SKM-1 (cell line): ENCODE measurements at regions not wholly inside any gene's neighbourhood (a gene's known extent, or its start where the extent isn't known, plus 50 kb on each side); places are given as distances from the start of the nearest gene placed in this dataset.
"Not testable (repeated sequence)": the region's sequence is repeated elsewhere in the genome, so short reads cannot be mapped to it uniquely, and the experiment has no call there.

Experiments used
- DNase-seq: peaks from one replicate; lab custom pipeline; 2025; ENCODE audit not compliant: unreplicated experiment; lab: John Stamatoyannopoulos, UW

DNA sequence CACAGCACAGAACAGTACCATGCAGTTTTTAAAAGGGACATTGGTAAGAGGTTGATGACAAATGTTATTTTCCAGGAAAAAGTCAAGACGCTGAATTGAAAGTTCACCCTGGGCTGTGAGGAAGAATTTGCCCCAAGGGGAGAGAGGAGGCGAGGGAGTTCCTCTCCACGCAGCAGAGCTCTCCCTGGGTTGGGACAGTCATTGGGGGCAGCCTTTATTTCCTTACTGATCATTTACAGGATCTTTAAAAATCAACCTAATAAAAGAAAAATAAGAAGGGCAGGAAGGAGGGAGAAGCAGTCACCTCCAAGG lies 49.9 kb upstream of the WNT7B start:
- no peak for DNase-seq

DNA sequence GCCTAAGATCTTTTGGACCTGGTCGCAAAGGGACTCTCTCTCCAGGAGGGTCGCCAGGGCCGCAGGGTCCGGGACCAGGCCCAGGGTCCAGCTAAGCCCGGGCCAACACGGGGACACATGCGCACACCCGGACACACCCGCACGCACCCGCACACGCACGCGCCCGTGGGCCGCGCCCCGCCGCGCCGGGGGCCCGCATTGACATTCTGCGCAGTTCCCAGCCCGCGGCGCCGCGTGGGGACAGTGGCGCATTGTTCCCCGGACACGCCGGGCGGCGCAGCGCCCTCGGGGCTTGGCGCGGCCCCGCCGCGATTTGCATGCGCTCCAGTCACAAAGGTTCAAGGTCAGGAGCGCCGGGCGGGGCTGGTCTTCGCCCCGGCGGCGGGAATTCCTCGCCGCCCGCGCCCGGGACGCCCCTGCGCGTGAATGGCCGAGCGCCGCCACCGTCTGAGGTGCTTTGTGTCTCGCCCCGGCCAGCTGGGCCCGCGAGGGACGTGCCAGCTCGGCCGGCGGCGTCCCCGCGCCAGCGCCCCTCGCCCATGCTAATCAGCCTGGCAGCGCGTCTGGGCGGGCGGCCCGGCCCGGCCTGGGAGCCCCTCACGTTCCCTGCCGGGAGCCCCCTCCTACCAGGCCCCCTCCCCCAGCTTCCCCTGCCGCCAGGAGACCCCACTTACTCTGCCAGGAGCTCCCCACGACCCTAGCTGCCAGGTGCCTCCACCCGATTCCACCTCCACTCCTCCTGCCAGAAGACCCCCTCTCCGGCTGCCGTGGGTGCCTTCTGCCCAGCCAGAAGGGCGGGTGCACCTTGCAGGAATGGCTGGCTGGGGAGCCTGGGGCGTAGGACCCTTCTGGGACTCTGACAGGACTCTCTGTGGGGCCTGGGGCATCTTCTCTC lies 50.5 kb upstream of the WNT7B start:
- no peak for DNase-seq

DNA sequence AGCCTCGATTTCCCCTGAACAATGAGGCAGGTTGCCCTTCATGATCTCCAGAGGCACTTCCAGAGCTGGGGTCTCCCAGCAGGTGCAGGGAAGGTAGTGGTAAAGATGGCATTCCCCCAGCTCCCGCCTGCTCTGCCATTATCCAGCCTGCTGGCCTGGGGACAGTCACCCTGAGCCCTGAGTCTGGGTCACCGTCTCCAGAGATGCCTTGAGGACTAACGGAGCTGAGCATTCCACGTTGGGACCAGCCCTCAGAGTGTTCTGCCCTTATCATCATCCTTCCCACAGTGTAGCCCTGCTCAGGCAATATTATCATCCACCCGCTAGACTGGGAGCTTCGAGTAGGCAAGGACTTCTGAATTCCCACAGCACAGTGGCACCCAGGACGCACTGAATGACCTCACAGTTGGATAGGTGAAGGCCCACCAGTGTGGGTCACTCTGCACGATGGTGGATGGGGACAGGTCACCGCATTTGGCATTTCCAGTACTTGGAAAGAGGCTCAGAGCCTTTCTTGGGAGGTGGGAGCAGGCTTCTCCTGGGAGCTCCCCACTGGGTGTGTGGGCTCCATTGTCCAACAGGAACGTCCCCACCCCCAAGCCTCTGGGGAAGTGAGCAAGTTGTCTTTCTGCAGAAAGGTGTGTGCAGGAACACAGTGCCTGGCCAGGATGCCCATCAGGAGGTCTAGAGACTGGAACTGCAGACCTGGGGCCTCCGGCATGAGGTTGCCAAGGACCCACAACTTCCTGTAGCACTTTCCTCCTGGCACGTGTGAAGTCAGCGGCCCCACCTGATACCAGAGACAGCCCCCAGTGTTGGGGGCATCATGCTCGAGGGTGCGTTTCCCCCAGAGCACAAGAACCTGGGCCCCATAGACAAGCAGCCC lies 51.4 kb upstream of the WNT7B start:
- DNase-seq: no peak

DNA sequence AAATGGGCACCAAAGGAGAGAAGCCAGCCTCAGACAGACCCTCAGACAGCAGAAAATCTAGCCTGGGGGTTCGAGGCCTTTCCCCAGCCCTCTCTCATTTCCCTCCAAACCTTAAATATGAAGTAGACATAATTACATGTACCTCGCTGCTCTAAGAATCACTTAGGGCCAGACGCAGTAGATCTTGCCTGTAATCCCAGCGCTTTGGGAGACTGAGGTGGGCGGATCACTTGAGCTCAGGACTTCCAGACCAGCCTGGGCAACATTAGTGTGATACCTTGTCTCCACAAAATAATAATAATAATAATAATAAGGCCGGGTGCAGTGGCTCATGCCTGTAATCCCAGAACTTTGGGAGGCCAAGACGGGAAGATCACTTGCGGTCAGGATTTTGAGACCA lies 52.1 kb upstream of the WNT7B start:
- no peak for DNase-seq

DNA sequence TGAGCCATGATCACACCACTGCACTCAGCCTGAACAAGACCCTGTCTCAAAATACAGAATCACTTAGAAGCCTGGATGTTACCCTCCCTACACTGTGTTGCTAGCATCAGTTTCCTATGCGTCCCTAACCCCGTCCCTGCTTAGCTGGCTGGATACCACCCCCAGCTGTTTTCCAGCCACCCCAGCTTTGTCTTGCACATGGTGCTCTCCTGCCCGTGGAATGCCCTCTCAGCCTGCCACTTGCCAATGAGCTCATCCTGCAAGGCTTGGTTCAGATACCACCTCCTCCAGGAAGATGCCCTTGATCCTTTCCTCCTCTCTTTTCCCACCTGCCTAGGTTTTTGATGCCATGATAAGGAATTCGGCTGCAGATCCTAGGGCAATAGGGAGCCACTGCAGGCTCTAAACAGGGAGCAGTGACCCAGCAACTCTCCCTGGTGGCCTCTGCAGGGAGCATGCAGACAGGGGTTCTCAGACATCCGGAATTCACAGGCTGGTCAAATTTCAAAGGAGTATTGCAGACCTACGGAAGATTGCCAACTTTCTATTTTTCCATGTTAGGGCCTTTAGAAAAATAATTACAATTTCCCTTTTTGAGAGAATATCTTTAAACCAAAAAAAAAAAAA lies 52.7 kb upstream of the WNT7B start:
- DNase-seq: no peak

DNA sequence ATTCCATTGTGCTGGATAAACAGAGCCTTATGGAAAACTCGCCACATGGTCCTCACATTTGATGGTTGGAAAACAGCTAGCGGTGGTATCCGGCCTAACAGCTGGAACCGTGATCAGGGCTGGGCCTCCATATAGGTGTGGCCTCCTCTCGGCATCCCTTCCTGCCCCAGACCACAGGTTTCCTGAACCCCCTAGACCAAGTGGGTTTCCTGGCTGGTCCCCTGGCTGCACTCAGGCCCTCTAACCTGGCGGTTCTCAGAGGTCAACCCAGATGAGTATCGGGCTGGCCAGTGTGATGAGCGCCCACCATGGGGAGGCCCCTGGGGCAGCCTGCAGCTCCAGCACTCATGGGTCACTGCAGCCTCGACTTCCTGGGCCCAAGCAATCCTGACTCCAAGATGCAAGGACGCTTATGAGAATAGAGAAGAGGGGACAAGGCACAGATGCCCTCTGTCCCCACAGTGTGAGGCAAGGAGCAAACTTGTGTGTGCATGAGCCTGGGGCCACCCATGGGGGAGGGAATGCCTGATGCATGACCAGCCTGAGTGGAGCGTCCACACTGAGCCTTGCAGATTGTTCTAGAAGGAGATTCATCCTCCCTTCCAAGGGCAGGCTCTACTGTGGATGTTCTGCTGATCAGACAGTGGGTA lies 53.4 kb upstream of the WNT7B start:
- no peak for DNase-seq

DNA sequence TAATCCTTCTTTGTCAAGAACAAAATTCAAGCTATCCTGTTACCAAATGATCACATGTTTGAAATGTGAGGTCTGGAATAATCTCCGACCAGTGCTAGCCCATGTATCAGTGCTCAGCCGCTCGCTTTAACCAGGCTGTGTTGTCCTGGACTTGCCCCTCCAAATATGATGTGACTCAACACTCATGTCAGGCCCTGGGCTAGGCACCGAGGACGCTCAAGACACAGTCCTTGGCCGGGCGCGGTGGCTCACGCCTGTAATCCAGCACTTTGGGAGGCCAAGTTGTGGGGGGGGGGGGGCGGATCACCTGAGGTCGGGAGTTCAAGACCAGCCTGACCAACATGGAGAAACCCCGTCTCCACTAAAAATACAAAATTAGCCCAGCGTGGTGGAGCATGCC lies 54.1 kb upstream of the WNT7B start:
- DNase-seq: no peak

DNA sequence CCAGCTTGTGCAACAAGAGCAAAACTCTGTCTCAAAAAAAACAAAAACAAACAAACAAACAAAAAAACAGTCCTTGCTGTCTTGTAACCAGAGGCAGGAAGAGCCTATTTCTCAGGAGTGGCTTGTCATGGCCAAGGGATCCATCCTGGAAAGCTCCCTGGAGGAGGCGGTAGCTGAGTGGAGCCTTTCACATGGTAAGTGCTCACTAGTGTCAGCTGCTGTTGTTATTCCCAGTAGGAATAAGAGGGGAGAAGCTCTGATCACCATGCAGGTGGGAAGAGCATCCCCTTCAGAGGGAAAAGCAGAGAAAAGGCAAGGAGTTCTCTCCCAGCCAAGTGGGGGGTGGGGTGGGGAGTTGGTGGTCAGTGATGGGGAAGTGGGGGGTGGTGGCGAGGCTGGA lies 54.6 kb upstream of the WNT7B start:
- DNase-seq: no peak

DNA sequence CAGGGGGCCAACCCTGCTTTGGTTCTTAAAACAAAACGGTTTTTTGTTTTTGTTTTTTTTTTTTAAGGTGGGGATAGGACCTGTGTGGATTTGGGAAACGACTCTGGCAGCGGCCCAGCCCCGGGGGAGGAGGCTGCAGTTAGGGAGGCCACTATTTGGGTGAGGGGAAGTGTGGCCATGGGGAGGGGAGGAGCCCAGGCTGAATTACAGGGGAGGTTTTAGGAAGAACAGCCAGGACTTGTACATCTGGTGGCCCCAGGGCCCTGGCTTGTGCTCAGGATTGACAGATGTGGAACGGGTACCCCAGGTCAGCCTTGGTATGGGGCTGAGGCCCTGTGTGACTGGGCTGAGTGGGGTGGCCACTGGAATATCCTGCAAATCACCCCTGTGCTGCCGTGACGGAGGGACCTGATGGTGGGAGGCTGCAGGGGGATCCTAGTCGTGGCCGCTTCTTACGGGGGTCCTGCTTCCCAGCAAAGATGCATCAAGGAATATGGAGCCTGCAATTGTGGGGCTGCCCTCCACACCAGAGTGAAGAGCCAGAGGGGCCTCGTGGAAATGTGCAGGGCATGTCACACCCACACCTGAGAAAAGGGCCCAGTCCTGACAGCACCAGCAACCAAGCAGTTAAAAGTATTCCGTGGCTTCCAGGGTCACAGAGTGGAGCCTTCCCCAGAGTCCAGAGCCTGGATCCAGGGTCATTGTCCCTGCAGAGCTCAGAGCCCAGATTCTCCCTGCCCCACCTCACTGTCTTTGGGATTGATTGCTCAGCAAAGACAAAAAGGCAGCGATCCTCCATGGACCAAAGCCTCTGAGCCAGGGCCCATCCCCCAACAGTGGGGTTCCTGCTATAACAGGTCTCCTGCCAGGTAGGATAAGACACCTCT lies 55.2 kb upstream of the WNT7B start:
- DNase-seq: no peak

DNA sequence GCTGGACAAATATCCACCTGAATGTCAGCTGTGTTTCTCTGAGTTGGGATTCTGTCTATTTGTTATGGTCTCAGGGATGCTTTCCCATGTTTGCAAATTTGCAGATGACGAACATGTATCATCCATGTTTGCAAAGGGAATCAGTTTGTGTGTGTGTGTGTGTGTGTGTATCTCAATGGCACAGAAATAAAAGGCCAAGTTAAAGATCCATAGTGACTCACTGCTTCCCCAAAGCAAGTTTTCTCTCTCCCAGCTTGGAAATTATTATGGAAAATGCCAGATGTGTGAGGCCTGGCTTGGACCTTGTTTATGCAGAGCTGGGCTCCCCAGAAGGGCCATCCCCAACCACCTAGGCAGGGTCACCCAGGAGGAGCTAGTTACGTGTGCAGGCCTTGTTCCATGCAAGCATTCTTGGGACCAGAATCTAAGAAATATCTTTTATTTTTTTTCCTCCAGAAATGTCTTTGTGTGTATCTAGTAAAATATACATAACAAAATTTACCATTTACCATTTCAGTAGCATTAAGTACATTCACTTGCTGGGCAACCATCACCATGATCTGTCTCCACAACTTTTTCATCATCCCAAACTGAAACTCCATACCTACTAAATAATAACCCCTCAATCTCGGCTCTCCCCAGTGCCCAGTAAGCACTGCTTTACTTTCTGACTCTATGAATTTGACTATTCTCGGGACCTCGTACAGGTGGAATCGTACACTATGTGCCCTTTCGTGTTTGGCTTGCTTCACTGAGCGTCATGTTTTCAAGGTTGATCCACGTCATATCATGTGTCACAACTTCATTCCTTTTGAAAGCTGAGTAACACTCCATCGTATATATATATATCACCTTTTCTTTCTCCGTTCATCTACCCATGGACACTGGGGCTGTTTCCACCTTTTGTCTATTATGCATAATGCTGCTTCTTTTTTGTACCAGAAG lies 56.6 kb upstream of the WNT7B start:
- DNase-seq: no peak

DNA sequence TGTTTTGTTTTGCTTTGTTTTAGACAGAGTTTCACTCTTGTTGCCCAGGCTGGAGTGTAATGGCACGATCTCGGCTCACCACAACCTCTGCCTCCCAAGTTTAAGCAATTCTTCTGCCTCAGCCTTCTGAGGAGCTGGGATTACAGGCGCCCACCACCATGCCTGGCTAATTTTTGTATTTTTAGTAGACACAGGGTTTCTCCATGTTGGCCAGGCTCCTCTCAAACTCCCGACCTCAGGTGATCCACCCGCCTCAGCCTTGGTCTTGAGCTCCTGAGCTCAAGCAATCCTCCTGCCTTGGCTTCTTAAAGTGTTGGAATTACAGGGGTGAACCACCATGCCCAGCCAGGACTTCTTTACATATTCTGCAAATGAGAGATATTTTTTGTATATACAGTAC lies 57.5 kb upstream of the WNT7B start:
- DNase-seq: not testable (repeated sequence)

DNA sequence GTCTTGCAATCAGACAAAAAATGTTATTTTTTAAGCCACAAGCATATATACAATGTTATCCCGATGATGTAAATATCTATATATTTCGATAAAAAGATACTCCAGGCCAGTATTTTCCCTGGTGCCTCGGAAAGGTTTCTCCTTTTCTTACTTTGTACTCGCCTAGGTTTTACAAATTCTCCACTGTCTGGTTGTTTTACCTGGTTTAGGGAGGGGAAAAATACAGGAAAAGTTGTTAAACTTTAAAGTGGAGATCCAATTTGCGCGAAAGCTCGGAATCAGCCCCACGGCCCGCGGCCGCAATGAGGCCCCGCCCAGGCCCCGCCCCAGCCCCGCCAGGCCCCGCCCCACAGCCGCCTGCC lies 58.4 kb upstream of the WNT7B start:
- DNase-seq: no peak

DNA sequence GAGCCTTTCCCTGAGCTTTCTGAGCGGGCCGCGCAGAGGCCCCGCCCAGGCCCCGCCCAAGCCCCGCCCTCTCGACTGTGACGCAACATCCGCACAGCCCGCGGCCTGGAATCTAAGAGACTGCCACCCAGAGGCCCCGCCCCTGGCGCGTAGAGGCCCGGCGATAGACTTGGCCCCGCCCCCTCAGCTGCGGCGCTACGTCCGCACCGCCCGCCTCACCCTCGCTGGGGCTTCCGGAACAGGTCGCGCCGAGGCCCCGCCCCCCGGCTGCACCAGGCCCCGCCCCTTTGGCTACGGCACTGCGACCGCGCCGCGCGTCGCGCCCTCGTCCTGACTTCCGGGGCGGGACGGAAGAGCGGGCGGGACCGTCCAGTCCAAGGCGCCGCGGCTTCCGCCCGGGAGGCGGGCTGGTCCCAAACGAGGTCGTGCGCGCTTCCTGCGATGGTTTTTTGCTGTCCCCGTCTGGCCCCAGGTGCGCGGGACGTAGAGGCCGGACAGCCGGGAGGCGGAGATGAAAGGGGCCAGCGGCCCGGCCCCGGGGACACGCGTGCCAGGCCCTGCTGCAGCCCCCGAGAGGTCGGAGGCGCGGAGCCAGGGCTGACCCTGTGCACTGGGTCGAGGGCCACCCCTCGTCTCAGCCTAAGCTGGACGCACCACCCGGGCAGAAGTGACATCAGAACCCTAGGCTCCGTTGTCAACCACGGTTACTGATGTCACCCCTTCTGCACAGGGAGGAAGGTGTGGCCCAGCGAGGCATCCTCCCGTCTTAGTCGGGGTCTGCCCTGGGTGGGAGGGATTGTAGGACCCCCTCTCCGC lies 59.0 kb upstream of the WNT7B start:
- peak; percentile 99 for DNase-seq

DNA sequence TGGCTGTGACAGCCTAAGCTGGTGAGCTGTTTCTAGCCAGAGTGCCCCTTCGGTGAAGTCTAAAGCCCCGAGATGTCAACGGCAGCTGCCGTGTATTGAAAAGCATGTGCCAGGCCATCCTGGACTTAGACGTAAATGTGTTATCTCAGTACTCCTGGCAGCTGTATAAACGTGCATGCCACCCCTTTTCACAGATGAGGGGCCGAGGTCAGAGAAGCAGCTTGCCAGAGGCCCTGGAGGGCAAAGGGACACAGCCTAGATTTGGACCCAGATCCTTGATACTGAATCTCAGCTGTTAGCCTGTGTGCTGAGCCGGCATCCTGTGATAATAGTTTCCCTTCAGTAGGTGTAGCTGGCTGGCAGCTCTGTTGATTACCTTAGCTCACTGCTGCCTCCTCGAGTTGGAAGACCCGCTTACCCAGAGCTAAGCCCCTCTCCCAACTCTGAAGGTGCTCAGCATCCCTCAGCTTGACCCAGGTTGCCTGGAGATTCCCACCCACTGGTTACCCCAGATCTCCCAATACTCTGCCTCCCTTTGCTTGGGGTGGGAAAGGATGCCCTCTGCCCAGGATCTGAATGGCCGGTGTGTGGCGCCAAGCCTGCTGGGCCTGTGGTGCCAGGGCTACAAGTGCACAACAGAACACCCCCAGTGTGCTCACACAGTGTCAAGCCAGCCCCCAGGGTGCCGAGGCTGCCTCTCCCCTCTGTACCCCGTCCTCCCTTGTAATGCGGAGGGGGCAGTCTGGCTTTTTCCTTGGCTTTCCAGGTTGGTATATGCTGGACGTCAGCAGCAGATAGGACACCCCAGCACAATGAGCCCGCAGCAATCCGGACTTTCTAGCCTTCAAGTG lies 59.8 kb upstream of the WNT7B start:
- DNase-seq: no peak

DNA sequence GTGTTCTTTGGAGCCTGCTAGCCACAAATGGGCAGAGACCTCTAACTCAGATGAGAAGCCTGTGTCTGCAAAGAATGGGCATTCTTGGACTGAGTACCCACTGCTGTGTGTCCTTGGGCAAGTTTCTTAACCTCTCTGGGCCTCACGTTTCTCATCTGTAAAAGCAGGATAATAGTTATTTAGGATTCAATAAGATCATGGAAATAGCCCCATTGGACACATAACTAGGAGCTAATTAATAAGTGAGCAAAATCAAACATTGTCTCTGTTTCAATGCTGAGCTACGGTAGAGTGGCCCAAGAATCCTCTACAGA lies 61.2 kb upstream of the WNT7B start:
- DNase-seq: no peak

DNA sequence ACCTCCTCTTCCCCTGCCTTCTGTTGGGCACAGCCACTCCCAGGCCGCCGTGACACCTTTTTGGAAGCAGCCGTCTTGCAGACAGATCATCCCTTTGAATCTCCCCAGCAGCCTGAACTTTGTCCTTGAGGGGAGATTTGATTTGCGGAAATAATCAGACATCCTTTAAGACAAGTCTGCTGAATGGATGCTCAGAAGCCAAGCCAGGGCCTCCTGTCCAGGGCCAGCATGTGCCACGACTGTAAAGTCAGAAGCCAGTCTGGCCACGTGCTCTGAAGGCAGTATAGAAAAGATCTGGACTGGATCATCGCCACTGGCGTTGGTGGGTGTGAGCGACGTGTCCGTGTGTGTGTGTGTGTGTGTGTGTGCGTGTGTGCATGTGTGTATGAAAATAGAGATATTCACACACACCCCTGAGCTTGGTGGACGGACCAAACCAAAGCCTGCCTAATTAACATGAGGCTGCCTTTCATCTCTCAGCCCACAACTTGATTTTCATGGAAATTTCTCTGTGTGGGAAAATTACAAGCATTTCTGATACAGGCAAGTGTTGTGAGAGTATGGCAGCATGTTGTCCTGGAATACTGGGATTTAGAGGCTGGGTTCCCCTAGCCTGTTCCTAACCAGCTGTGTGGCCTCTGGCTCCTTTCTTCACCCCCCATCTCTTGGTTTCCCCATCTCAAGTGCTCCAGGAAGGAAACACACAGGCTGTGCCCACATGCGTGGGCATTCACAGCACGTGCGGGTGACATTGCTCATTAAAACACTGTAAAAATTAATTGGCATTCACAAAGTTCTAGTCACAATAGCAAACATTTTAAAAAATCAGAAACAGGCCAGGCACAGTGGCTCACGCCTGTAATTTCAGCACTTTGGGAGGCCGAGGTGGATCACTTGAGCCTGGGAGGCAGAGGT lies 61.8 kb upstream of the WNT7B start:
- no peak for DNase-seq

DNA sequence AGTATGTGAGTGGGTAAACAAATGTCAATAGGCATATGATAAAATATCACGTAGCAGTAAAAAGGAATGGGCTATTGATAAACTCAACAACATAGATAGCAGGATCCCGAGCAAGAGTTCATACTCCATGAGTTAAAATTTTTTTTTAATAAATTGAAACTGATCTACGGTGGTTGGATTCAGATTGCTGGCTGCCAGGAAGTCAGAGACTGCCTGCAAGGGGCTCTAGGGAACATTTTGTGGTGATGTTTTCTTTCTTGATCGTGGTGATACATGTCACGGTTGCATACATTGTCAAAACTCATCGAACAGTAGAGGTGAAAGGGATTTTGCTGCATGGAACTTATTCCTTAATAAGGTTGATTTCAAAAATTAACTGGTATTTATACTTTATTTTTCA lies 62.6 kb upstream of the WNT7B start:
- DNase-seq: no peak
